Mesothelial cell of epicardium (in vitro differentiated cells): ENCODE measurements at regions not wholly inside any gene's neighbourhood (a gene's known extent, or its start where the extent isn't known, plus 50 kb on each side); places are given as distances from the start of the nearest gene placed in this dataset.
"Not testable (repeated sequence)": the region's sequence is repeated elsewhere in the genome, so short reads cannot be mapped to it uniquely, and the experiment has no call there.

Experiments used
- DNase-seq, 2 experiments: peaks; one replicate each; pipeline ENCODE4 v3.0.0; 2021; ENCODE audit warnings: low spot score in 2 of 2; ENCODE audit not compliant: unreplicated experiment in 2 of 2
- H3K27ac Mint-ChIP-seq: 2 replicates; pipeline ENCODE4 v1.8.0; 2021; ENCODE audit warnings: mixed read lengths
- H3K27me3 Mint-ChIP-seq: 2 replicates; pipeline ENCODE4 v1.8.0; 2021; ENCODE audit warnings: low read depth, mixed read lengths
- H3K36me3 Mint-ChIP-seq: 2 replicates; pipeline ENCODE4 v1.8.0; 2021; ENCODE audit warnings: mixed read lengths
- H3K4me1 Mint-ChIP-seq: 2 replicates; pipeline ENCODE4 v1.8.0; 2021; ENCODE audit warnings: mixed read lengths
- H3K4me3 Mint-ChIP-seq: 2 replicates; pipeline ENCODE4 v1.8.0; 2021; ENCODE audit warnings: mild to moderate bottlenecking, moderate library complexity, mixed read lengths
- H3K9me3 Mint-ChIP-seq: 2 replicates; pipeline ENCODE4 v1.8.0; 2021; ENCODE audit warnings: mixed read lengths
- CTCF ChIP-seq: fragments of 200-600 bp; sonication (generic); IDR thresholded peaks from one replicate; pipeline ENCODE4 v1.5.0; 2021; ENCODE audit warnings: antibody characterized with exemption; ENCODE audit not compliant: unreplicated experiment

- no peak for DNase-seq
- H3K4me1 Mint-ChIP-seq = no peaks in the 10 kb centered on the region
- no peak overlapping the region for H3K4me3 Mint-ChIP-seq
- TF ChIP-seq CTCF = no peak
- H3K9me3 Mint-ChIP-seq = peaks cover 40% of the 10 kb centered on the region
- no peak overlapping the region for H3K27ac Mint-ChIP-seq
- no peaks in the 10 kb centered on the region for H3K27me3 Mint-ChIP-seq
- H3K36me3 Mint-ChIP-seq = peaks cover 25% of the 10 kb centered on the region
These were observed 286.1 kb upstream of the PMFBP1 start for GRCh38 chr16:72458035-72458434.

- no peak for DNase-seq
- H3K9me3 Mint-ChIP-seq = peaks cover 47% of the 10 kb centered on the region
- no peak overlapping the region for H3K4me3 Mint-ChIP-seq
These were observed 285.4 kb upstream of the PMFBP1 start for GRCh38 chr16:72457243-72457940.

GRCh38 chr16:72455743-72456659 lies 284.0 kb upstream of the PMFBP1 start:
- Mint-ChIP-seq H3K27me3 (no peaks in the 10 kb centered on the region), H3K4me1 (no peaks in the 10 kb centered on the region), H3K36me3 (peaks cover 29% of the 10 kb centered on the region)

More at GRCh38 chr16:72457243-72457940, 285.4 kb upstream of the PMFBP1 start:
- H3K36me3 Mint-ChIP-seq = peaks cover 25% of the 10 kb centered on the region
- H3K27ac Mint-ChIP-seq = no peak overlapping the region
- no peak for TF ChIP-seq CTCF
- H3K4me1 Mint-ChIP-seq = no peaks in the 10 kb centered on the region
- H3K27me3 Mint-ChIP-seq = no peaks in the 10 kb centered on the region

GRCh38 chr16:72453856-72454255 lies 281.9 kb upstream of the PMFBP1 start:
- Mint-ChIP-seq H3K9me3 (peaks cover 81% of the 10 kb centered on the region), H3K36me3 (peaks cover 29% of the 10 kb centered on the region)
- H3K4me1 Mint-ChIP-seq, H3K27ac Mint-ChIP-seq, H3K27me3 Mint-ChIP-seq, DNase-seq, H3K4me3 Mint-ChIP-seq: not testable (repeated sequence)

More at GRCh38 chr16:72455743-72456659, 284.0 kb upstream of the PMFBP1 start:
- no peak for DNase-seq
- no peak overlapping the region for H3K27ac Mint-ChIP-seq
- H3K9me3 Mint-ChIP-seq = peaks cover 61% of the 10 kb centered on the region
- H3K4me3 Mint-ChIP-seq = no peak overlapping the region
- no peak for TF ChIP-seq CTCF

- H3K4me3 Mint-ChIP-seq = no peak overlapping the region
- H3K4me1 Mint-ChIP-seq = no peaks in the 10 kb centered on the region
- peaks cover 13% of the 10 kb centered on the region for H3K36me3 Mint-ChIP-seq
- TF ChIP-seq CTCF = no peak
- peaks cover 52% of the 10 kb centered on the region for H3K9me3 Mint-ChIP-seq
- H3K27me3 Mint-ChIP-seq = no peaks in the 10 kb centered on the region
- no peak for DNase-seq
- H3K27ac Mint-ChIP-seq = no peak overlapping the region
These were observed 272.7 kb upstream of the PMFBP1 start for GRCh38 chr16:72444696-72445095.

GRCh38 chr16:72443809-72444208 lies 271.9 kb upstream of the PMFBP1 start:
- TF ChIP-seq CTCF = no peak
- Mint-ChIP-seq H3K4me3 (no peak overlapping the region), H3K36me3 (peaks cover 13% of the 10 kb centered on the region), H3K9me3 (peaks cover 45% of the 10 kb centered on the region), H3K4me1 (no peaks in the 10 kb centered on the region), H3K27me3 (no peaks in the 10 kb centered on the region), H3K27ac (no peak overlapping the region)
- DNase-seq = no peak
